DND-41 (cell line): ENCODE measurements at regions not wholly inside any gene's neighbourhood (a gene's known extent, or its start where the extent isn't known, plus 50 kb on each side); places are given as distances from the start of the nearest gene placed in this dataset.

Experiments
- ATAC-seq: fragments of 200-7000 bp; cut with Tn5 transposase; 3 replicates; pipeline ENCODE4 v1.9.1; 2021; ENCODE audit warnings: low read depth; ENCODE audit not compliant: insufficient read depth
- DNase-seq: peaks from one replicate; pipeline ENCODE4 v3.0.0-alpha.2; 2020
- H2AFZ ChIP-seq: 2 replicates; pipeline ENCODE4 v1.6.0; 2012; ENCODE audit warnings: low read depth, low read length
- H3K27ac ChIP-seq: 2 replicates; pipeline ENCODE4 v1.5.1; 2012; ENCODE audit warnings: low read length, inconsistent platforms
- H3K27me3 ChIP-seq: fragments of 200-600 bp; sonication (generic); 2 replicates; pipeline ENCODE4 v1.6.0; 2012; ENCODE audit warnings: low read length, mild to moderate bottlenecking, inconsistent platforms; ENCODE audit not compliant: insufficient read depth, poor library complexity
- H3K36me3 ChIP-seq: 2 replicates; pipeline ENCODE4 v1.5.1; 2012; ENCODE audit warnings: low read length, inconsistent platforms; ENCODE audit not compliant: insufficient read depth
- H3K4me1 ChIP-seq: 2 replicates; pipeline ENCODE4 v1.5.1; 2012; ENCODE audit warnings: mild to moderate bottlenecking, low read length; ENCODE audit not compliant: insufficient read depth
- H3K4me2 ChIP-seq: 2 replicates; pipeline ENCODE4 v1.6.0; 2012; ENCODE audit warnings: mild to moderate bottlenecking, moderate library complexity, low read length, inconsistent platforms; ENCODE audit not compliant: insufficient read depth
- H3K4me3 ChIP-seq, 2 experiments: fragments of 200-600 bp in 1 of 2; shearing (Covaris generic) in 1 of 2; 2 replicates each; pipeline ENCODE4 v1.5.1; 2012 to 2016; ENCODE audit warnings: inconsistent platforms in 2 of 2, low read length in 2 of 2, mild to moderate bottlenecking in 2 of 2, low read depth in 1 of 2, moderate library complexity in 1 of 2
- H3K79me2 ChIP-seq: 2 replicates; pipeline ENCODE4 v1.6.0; 2012; ENCODE audit warnings: low read length, inconsistent platforms; ENCODE audit not compliant: insufficient read depth
- H3K9ac ChIP-seq: 2 replicates; pipeline ENCODE4 v1.6.0; 2012; ENCODE audit warnings: low read depth, mild to moderate bottlenecking, inconsistent platforms, low read length, moderate library complexity
- H3K9me3 ChIP-seq: 2 replicates; pipeline ENCODE4 v1.5.1; 2012; ENCODE audit warnings: low read length, moderate library complexity, mild to moderate bottlenecking, inconsistent platforms; ENCODE audit not compliant: insufficient read depth, severe bottlenecking
- H4K20me1 ChIP-seq: 2 replicates; pipeline ENCODE4 v1.6.0; 2012; ENCODE audit warnings: low read length; ENCODE audit not compliant: insufficient read depth
- EZH2 ChIP-seq: IDR thresholded peaks from 3 replicates; pipeline ENCODE4 v1.6.1; 2012; ENCODE audit warnings: borderline replicate concordance, low read depth, mild to moderate bottlenecking, moderate library complexity, low read length, inconsistent platforms; ENCODE audit not compliant: severe bottlenecking
- TF ChIP-seq, protein P1 (sequence below): IDR thresholded peaks from 2 replicates; pipeline ENCODE4 v1.5.1; 2012; ENCODE audit warnings: borderline replicate concordance, low read length, moderate library complexity, mild to moderate bottlenecking; ENCODE audit not compliant: poor library complexity, severe bottlenecking; ENCODE audit errors: extremely low read depth

DNA sequence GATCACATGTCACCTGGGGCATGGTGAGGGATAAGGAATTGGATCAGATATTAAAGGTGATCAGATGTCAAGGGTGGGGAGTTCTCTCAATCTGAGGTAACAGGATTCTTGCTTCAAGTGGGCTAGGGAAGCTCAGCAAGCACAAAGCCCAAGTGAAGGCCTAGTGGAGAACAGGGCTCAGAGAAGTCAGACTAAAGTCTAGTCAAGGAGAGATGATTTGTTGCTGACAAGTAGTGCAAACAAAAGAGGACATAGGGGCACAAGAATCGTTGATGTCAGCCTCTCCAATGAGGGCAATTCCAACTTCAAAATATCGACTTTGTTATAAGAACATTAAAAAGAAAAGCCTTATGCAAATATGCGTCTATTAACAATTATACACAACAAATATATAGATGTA is 852.8 kb upstream of the CELF2 start:
- Histone ChIP-seq H3K27me3 (no peaks in the 10 kb centered on the region), H3K4me3 (no peak overlapping the region), H3K9me3 (no peaks in the 10 kb centered on the region), H3K4me1 (no peaks in the 10 kb centered on the region), H3K27ac (no peak overlapping the region), H4K20me1 (no peaks in the 10 kb centered on the region), H3K79me2 (no peaks in the 10 kb centered on the region), H3K9ac (no peak overlapping the region), H2AFZ (no peak overlapping the region), H3K4me2 (no peak overlapping the region), H3K36me3 (no peaks in the 10 kb centered on the region)
- ATAC-seq (no peak), DNase-seq (no peak)
- TF ChIP-seq, protein P1, sequence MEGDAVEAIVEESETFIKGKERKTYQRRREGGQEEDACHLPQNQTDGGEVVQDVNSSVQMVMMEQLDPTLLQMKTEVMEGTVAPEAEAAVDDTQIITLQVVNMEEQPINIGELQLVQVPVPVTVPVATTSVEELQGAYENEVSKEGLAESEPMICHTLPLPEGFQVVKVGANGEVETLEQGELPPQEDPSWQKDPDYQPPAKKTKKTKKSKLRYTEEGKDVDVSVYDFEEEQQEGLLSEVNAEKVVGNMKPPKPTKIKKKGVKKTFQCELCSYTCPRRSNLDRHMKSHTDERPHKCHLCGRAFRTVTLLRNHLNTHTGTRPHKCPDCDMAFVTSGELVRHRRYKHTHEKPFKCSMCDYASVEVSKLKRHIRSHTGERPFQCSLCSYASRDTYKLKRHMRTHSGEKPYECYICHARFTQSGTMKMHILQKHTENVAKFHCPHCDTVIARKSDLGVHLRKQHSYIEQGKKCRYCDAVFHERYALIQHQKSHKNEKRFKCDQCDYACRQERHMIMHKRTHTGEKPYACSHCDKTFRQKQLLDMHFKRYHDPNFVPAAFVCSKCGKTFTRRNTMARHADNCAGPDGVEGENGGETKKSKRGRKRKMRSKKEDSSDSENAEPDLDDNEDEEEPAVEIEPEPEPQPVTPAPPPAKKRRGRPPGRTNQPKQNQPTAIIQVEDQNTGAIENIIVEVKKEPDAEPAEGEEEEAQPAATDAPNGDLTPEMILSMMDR, result no peak
- no peak for TF ChIP-seq EZH2

DNA sequence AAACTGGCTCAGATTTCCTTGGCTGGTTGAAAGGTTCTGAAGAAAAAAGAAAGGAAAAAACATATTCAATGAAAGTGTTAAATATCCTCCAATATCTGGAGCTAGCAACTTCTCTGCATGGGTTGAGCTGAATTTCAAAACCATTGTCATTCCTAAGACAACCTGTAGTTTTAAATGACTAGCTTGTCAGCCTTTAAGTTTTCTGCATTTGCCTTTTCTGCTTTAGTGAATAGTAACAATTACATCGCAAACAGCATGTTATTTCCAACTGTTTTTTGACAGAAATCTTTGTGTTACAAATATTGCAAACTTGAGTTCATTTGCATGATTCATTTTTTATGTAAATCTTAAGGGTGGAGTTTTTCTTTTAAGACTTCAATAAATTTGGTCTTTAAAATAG is 852.3 kb upstream of the CELF2 start:
- H3K9ac ChIP-seq, result no peak overlapping the region
- no peaks in the 10 kb centered on the region for H3K79me2 ChIP-seq
- no peak overlapping the region for H3K4me3 ChIP-seq
- no peak overlapping the region for H3K27ac ChIP-seq
- no peak overlapping the region for H3K4me2 ChIP-seq
- H3K27me3 ChIP-seq, result no peaks in the 10 kb centered on the region
- H3K9me3 ChIP-seq, result no peaks in the 10 kb centered on the region
- no peaks in the 10 kb centered on the region for H4K20me1 ChIP-seq
- no peaks in the 10 kb centered on the region for H3K4me1 ChIP-seq
- TF ChIP-seq EZH2, result no peak
- TF ChIP-seq, protein P1, result no peak
- no peaks in the 10 kb centered on the region for H3K36me3 ChIP-seq
- H2AFZ ChIP-seq, result no peak overlapping the region
- no peak for ATAC-seq
- DNase-seq, result no peak

DNA sequence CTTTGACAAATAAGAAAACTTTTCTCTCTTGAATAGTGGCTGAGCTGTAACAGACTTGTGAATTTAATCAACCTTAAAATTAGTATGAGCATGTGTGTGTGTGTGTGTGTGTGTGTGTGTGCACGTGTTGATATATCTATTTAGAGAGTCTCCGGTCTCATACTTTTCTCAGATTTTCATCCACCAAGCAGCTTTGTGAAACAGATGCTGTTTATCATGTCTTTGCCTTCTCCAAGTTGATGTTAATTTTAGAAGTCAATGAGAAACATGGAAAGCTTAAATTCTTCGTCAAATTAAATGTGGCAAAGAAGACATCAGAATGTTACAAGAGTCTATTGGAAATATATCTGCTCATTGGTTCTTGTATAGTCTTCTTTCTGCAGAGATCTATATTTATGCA is 839.2 kb upstream of the CELF2 start:
- Histone ChIP-seq H4K20me1 (no peaks in the 10 kb centered on the region), H3K4me1 (no peaks in the 10 kb centered on the region), H3K9ac (no peak overlapping the region), H3K4me2 (no peak overlapping the region), H3K27ac (no peak overlapping the region), H3K36me3 (no peaks in the 10 kb centered on the region), H3K79me2 (no peaks in the 10 kb centered on the region), H3K27me3 (no peaks in the 10 kb centered on the region), H3K9me3 (no peaks in the 10 kb centered on the region), H2AFZ (no peak overlapping the region), H3K4me3 (no peak overlapping the region)
- no peak for ATAC-seq
- no peak for DNase-seq
- TF ChIP-seq, protein P1, result no peak
- TF ChIP-seq EZH2, result no peak

DNA sequence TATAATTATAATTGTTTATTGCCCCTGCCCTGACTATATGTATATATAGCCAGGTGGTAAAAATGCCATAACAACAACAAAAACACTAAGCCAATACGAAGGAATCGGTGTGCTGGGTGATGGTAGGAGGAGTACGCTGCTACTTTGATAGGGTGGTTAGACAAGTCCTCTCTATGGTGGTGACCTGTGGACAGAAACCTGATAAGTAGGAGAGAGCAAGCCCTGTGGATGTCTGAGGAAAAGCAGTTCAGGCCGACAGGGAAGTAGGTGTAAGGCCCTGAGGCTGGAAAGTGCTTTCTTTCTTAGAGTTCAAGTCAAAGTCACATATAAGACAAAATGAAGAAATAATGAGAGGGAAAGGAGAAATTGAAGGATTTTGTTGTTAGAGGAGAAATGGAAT is 823.8 kb upstream of the CELF2 start:
- H3K4me3 ChIP-seq, result no peak overlapping the region

More for the DNA sequence above, 823.8 kb upstream of the CELF2 start:
- ATAC-seq (no peak), DNase-seq (no peak)
- Histone ChIP-seq H3K4me1 (no peaks in the 10 kb centered on the region), H3K36me3 (no peaks in the 10 kb centered on the region), H3K9ac (no peak overlapping the region), H3K79me2 (no peaks in the 10 kb centered on the region), H2AFZ (no peak overlapping the region), H4K20me1 (no peaks in the 10 kb centered on the region), H3K9me3 (no peaks in the 10 kb centered on the region), H3K4me2 (no peak overlapping the region), H3K27me3 (no peaks in the 10 kb centered on the region), H3K27ac (no peak overlapping the region)
- TF ChIP-seq, protein P1, result no peak
- TF ChIP-seq EZH2, result no peak
